ENCODE measurements at regions not wholly inside any gene's neighbourhood (a gene's known extent, or its start where the extent isn't known, plus 50 kb on each side); places are given as distances from the start of the nearest gene placed in this dataset.
"Not testable (repeated sequence)": the region's sequence is repeated elsewhere in the genome, so short reads cannot be mapped to it uniquely, and the experiment has no call there.

DNA sequence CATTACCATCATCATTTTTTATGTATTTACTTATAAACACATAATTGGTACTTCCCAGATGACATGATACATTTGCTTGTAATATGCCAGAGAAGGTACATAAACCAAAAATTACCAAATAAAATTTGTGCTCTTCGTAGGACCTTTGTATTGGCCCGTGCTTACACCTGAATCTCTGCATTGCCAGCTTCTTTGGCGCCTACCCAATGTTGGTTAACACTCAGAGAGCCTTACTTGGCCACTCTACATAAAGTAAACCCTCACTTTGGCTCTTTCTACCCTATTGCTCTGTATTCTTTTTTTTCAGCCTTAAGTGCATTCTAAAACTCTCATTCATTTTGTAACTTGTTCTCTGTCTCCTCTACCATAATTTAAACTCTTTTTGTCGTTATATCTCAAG, 148.1 kb upstream of the ZNF608 start:
- FAIRE-seq (no peak), DNase-seq (ENCODE audit: low spot score) (no peak)

DNA sequence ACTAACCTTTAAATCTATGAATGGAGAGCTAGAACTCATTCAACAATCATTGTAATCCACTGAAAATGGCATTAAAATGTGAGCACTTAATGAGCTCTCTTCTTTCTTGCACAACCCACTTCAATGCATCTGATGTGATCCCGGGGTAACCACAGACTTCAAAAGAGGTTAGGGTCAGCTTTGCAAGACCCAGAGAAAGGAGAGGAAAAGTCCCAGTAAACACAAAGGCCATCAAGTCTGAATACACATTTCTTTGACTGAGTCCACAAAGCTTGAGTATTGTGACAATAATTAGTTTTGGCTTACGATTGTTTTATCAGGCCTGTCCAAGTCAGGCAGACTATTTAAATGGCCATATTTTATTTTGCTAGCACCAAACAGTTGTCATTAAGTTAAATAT, 148.8 kb upstream of the ZNF608 start:
- FAIRE-seq (no peak), DNase-seq (ENCODE audit: low spot score) (no peak)

DNA sequence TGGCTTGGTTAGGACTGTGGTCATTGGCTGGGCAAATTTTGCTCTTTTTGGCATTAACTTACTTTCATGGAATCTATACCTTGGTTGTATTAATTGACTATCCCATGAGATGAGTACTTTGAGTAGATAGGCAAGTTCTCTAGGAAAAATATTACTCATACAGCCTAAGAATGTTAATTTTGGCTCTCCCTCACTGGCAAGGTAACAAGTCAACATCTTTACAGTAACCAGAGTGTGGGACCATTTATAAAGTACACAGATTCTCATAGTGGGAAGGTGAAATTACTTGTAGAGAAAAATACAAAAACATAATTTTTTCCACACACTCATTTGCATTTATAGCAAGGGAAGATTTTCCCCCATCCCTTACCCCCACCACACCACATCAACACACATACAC, 154.6 kb upstream of the ZNF608 start:
- DNase-seq (ENCODE audit: low spot score) (no peak), FAIRE-seq (no peak)

DNA sequence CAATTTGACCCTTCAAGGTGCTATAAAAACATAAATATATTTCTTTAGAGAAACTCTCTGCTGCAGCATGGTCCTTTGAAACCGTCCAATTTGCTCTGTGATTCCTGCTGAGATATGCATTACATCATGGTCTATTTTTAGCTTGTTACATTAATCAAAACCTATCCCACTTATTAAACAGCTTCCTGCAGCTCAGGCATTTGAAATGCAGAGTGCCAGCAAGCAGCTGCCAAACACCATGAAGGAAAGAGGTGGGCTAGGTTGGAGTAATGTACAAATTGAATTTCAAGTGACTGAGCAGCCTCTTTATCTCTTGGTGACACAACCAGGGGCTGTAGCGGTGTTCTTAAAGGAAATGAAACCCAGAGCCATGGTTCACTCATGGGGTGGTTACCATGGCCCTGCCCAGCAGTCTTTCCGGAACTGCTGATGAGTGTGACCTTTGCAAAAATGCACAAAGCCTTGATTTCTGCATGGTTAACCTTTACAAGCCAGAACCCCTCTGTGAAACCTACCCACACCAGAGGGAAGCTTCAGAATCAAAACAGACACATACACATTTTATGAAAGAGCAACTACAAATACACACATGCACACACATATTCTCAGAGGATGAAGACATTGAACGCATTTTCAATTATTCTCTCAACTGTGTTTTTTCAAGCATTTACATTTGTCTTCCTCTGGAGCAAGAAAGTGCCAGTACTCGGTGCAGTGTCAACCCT, 155.8 kb upstream of the ZNF608 start:
- FAIRE-seq (no peak), DNase-seq (ENCODE audit: low spot score) (peak; percentile 8)

DNA sequence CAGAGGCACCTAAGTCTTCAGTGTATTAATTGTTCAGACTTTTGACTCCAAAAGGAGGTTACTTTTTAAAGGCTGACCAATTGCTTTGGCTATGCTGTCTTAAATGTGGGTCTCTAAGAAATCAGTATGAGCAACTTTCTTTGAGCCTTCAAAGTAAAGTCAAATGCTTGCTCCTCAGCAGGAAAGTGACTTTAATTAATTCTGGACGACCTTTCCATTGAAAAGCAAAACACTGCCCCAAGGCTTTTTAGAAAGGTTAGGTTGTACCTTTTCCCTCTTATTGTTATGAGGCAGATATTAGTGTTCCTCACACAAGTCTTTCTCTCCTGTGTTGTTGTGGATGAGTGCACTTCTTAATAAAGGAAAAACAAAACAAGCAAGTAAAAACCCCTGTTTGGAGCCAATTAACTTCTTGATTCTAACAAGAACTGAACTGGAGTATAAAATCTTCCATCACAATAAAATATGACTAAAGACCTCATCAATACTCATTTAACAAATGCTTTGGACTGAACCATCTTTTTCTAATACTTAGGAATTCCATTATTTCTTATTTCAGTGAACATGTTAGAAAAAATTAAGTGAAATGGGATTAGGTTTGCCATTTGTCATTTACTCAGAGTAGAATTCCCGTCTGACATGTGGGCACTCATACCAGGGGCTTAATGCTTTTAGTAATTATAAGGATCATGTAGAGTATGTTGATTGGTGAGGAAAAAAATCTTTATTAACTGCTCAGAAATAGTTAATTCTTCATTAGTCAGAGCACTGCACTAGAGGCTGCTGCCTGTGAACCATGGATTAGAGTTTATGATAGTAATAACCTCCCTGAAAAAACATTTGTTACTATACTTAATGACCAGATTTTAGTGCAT, 159.1 kb upstream of the ZNF608 start:
- FAIRE-seq (no peak), DNase-seq (ENCODE audit: low spot score) (no peak)

DNA sequence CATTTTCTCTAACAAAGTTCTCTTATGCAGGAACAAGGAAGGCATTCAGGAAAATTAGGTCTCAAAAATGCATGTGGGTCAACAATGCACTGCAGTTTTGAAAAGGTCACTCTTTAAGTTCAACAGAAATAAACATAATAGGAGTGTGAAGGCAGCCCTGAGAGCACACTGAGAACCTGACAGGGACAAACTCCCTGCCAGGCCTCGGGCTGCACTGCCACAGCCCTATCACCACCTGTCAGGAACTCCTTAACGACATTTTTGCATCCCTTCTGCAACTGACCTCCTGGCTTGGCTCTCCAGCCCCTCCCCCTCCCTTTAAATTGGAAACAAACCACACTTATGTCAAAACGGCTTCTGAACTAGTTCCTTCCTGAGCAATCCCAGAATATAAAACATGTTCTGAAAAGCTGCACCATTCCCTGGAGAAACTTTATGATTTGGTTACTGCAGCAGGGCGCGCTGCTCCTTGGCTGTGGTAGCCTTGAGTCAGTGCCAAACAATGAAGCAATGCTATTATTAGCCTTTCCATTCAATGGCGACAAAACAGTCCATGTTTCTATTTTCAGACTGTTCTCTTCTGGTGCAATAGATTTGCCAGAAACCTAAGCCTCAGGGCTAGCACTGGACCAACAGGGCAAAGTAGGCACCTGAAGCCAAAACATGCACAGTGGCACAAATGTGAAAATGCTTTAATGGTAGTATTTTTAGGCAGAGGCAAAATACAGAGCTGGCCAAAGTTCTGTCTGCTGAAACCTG, 160.1 kb upstream of the ZNF608 start:
- no peak for FAIRE-seq
- peak; percentile 53 for DNase-seq (ENCODE audit: low spot score)

DNA sequence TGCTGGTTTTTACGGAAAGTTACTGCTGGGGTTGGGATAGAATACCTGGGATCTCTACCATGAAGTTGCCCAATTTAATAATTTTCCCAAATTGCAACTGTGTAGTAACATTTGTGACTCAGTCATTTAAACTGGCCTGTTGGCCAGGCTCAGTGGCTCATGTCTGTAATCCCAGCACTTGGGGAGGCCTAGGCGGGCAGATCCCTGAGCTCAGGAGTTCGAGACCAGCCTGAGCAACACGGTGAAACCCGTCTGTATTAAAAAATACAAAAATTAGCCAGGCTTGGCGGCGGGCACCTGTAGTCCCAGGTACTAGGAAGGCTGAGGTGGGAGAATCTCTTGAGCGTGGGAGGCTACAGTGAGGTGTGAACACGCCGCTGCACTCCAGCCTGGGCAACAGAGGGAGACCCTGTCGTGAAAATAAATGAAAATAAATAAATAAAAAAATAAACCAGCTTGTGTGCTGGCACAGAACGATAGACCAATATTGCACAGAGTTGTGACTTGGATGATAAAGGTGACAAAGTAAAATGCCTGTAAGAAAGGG, 160.7 kb upstream of the ZNF608 start:
- FAIRE-seq: no peak
- no peak for DNase-seq (ENCODE audit: low spot score)

DNA sequence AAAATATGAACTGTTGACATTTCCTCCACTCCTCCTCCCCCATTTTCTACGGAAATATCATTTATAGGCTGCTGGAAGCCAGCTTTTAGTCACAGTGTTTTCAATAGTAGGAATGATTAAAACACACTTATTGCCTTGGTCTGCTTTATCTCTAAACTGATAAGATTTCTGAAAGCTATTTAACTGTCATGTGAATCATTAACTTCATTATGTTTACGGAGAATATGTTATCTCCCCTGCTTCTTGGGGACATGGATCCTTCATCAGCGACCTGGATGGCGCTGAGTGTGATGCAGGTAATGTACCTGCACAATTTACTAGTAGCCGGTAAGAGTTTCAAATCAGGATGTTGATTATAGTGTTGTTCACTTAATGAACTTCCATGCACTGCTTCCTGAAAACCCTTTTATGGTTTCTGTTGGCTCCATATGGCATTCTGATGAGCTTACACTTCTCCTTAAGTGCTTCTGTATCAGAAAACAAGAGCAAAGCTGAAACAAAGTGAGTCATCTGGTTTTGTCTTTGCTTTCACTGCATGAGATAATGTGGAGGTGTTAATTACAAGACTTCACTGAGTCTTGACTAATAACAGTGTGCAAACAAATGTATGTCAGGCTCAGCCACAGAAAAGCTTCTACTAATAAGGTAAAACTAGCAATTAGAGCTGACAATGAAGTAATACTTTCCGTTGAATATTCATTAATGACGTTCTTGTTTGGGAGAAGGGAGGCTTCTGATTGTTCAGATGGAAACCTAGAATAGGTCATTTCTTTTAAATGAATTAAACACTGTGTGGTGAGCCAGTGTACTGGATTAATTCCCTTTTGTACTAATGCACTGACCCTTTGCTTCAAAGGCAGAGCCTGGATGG, 162.4 kb upstream of the ZNF608 start:
- FAIRE-seq (no peak), DNase-seq (ENCODE audit: low spot score) (no peak)

DNA sequence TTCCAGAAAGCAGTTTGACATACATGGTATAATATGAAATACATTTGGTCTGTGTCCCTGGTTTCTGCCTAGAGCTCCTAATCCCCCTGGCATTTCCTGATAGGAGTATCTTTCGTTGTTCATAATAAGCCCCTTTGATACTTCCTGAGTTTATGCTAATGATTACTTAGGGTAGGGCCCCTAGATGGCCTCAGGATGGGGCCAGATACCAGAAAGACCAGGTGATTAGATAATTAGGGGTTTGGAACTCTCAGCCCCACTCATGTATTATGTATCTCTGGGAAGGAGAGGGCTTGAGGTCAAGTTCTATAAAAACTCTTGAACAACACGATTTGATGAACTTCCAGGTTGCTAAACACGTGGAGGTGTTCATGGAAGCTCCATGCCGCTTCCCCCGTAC, 163.3 kb upstream of the ZNF608 start:
- DNase-seq (ENCODE audit: low spot score): no peak
- FAIRE-seq: no peak

DNA sequence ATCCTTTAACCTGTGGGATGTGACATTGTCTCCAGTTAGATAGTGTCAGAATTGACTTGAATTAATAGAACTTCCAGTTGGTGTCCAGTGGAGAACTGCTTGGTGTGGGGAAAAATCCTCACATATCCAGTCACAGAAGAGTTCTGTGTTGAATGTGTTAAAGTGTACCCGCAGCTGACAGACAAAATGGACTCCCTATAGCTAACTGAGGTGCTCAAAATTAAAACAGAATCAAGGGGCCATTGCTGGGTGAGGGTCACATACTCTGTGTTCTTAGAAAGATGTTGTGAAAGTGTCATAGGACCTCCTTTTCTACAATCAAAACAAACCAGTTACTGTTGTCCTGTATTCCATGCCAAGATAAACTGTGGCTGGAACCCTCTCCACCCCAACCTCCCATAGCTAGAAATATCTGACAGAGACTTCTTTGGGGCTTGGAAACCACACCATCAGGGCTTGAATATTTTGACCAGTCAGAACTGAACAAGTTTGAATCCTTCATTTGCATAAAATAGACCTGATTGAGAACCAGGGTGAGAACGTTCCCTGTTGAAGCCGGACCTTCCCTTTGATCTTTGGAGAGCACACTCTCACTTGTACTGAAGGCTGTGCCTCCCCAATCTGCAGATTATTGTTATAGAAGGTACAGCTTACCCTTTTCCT, 164.0 kb upstream of the ZNF608 start:
- FAIRE-seq (no peak), DNase-seq (ENCODE audit: low spot score) (no peak)

DNA sequence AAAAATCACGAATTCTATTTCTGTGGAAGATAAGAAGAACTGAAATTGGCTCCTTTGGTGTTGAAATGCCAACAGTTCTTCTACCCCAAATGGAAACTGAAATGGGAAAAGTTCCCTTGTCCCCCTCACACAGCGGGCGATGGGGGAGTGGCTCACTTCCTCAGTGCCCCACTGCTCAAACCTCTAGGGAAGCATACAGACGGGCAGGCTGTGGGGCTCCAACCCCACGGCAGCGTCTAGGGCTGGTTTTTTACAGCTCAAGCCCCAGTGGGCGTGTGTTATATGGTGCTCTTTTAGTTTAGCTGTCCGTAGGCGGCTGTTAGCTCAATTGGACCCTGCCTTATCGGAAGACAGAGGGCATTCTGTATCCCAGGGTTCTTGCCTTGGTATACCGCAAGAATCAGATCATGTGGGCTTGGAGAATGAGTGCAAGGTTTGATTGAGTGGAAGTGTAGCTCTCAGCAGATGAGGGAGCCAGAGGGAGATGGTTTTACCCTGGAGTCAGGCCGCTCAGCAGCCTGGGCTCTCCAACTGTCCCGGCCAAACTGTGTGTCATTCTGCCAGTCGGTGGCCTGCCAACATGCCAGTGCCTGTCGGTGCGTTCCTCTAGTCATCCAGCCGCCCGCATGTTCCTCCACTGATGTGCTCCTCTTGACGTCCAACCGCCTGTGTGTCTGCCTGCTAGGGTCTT, 166.3 kb upstream of the ZNF608 start:
- DNase-seq (ENCODE audit: low spot score) (no peak), FAIRE-seq (no peak)

DNA sequence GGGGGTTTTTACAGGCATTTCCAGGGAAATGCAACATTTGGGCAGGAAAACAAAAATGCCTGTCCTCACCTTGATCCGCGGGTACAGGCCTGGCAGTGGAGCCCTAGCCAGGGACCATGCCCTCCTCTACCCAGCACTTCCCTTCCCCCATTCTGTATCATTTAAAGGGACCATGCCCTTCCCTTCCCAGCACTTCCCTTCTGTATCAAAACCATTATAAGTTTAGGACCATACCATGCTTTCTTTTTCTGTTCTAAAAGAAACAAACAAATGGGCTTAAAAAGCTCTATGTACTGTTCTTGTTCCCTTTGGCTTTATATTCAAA, 166.9 kb upstream of the ZNF608 start:
- no peak for DNase-seq (ENCODE audit: low spot score)
- no peak for FAIRE-seq

DNA sequence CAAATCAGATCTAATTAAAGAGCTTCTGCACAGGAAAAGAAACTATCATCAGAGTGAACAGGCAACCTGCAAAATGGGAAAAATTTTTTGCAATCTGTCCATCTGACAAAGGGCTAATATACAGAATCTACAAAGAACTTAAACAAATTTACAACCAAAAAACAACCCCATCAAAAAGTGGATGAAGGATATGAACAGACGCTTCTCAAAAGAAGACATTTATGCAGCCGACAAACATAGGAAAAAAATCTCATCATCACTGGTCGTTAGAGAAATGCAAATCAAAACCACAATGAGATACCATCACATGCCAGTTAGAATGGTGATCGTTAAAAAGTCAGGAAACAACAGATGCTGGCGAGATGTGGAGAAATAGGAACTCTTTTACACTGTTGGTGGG, 169.9 kb upstream of the ZNF608 start:
- not testable (repeated sequence) for FAIRE-seq; DNase-seq (ENCODE audit: low spot score)

DNA sequence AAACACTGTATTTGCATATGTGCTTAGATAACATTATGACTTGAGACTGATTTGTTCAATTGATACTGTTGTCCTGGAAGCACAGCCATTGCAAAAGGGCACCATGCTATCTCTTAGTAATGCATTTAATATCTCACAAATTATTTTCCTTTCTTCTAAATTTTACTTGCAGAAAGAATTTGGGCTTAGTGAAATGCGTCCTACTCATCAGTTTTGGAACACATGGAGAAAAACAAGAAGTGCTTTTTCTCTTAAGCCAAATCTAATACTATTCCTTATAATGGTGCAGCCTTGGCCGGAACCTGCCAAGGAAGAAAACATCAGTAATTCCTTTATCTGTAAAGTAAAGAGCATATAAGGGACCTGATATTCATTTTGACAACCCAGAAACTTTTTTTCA, 172.2 kb upstream of the ZNF608 start:
- FAIRE-seq (no peak), DNase-seq (ENCODE audit: low spot score) (no peak)

DNA sequence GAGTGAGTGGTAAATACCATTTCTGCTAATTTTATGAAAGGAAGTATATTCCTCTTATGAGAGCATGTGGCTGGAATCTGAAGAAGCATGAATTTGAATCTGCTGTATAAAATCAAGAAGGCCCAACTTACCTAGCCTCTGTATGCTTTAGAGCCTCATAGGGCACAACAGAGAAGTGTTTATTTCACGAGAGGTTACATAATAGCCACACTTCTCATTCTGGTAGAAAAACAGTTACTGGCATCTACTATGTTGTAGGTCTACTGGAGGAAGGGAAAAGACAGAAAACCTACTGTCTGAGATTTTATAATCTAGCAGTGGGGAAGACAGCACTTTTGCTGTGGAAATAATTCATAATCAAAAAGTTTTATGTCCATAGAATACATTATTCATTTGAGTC, 172.6 kb upstream of the ZNF608 start:
- FAIRE-seq (no peak), DNase-seq (ENCODE audit: low spot score) (no peak)

DNA sequence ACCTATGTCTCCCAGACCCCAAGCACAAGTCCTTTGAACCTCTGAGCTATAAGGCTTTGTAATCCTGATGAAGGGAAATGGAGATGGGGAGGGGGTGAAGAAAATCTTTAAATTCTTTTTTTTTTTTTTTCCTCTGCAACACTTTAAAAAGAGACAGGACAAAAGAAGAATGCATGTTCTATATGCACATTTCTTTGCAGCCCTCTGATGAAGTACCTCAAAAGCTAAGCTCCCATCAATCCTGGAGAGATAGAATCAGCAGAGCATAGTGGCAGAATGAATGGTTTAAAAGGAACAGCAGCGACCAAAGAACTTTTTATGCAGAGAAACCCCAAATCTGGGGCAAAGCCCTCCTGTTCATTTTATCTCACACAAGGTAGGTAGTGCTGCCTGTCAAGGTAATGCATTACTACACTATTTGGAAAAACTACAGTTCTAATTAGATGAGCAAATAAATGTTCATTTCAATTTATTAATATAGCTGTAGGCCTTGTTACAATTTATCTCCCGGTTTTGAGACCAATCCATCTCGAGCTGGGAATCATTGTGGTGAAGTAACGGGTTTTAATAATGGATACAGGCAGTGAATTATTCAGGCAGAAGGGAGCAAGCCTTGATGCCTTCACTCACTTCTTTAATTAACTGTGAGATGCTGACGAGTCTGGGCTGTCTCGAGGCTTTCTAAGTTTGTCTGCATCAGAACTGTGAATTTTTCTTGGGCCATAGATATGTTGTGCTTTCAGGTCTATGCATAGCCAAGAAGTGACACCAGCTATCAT, 173.5 kb upstream of the ZNF608 start:
- FAIRE-seq (no peak), DNase-seq (ENCODE audit: low spot score) (no peak)

DNA sequence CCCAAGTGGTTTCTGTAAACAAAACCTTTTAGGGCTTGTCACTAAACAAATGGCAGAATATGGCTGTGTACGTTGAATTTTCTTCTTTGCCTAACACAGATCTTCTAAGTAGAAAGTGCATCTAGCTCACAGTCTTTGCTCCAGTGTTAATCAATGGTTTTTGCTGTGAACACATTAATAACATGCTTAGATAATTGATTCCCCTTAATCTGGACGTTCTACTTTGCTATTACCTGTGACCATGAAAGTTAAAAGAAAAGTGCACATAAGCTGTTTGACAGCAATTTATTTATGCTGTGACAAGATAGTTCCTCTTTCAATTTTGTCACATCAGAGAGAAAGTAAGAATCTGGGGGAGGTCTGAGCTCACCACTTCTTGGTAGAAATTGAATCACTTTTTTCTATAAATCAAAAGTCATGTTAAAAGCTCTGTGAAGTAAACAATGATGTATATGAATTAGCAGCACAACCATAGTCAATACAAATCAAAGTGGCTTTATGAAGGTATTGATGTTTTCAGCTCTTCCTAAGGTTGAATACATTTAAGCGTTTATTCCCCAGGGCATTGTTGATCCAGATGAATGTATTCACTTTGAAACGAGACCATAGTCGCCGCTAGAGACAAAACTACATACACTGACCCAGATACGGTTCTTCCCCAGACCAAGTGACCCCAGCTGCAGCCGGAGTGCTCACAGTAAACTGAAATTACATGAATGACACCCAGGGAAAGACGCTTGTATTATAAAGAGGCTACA, 174.6 kb upstream of the ZNF608 start:
- no peak for DNase-seq (ENCODE audit: low spot score)

DNA sequence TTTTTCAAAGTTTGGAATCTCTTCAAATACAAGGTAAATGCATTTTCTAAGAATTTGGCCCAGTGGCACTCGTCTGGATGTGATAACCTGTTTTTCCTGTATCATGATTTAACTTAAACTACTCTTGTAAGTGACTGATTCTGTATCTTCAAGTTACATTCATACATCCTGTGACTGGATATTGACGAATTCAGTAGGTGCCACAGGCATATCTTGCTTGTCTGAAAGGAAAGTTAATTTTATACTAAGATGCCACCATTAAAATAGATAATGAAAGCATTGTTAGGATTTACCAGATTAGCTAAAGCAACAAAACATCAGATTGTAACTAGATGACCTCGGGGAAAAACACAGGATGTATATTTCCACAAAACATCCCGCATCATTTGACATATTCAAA, 175.3 kb upstream of the ZNF608 start:
- FAIRE-seq: no peak
- DNase-seq (ENCODE audit: low spot score): no peak

More for the DNA sequence above, 174.6 kb upstream of the ZNF608 start:
- no peak for FAIRE-seq

Data from urothelium cell line (cell line).